ENCODE measurements at regions not wholly inside any gene's neighbourhood (a gene's known extent, or its start where the extent isn't known, plus 50 kb on each side); places are given as distances from the start of the nearest gene placed in this dataset.

DNA sequence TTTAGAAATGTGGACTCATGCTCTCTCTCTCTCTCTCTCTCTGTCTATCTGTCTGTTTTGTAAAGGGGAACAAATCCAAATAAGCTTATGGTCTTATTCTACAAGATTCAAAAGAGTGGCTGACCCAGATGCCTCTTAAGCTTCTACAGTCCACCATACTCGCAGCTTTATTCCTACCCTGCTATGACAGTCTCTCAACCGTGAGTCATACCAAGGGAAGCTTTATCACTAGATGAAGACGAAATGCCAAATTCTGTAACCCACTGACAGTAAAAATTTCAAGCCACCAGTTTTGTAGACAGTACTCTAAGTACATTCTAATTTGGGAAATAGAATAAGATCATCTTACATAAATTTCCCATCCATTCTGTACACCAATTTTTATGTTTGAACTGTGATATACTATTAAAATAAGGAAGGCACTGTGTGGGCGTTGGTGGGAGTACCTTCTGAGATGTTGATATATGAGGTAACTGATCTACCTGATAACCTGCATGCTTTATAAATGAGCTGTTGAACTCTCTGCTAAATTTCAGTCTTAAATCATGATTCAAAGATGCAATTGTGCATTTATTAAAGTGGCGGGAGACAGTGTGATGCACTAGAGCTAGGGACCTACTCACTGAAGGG, 153.2 kb downstream of the KLF6 start:
- Mint-ChIP-seq H3K36me3 (ENCODE audit: insufficient read depth) (no peaks in the 10 kb centered on the region), H3K27ac (no peak overlapping the region), H3K4me3 (ENCODE audit: low read depth) (no peak overlapping the region), H3K27me3 (peaks cover 2% of the 10 kb centered on the region), H3K9me3 (ENCODE audit: low read depth) (peaks cover 2% of the 10 kb centered on the region), H3K4me1 (ENCODE audit: low read depth) (peaks cover 7% of the 10 kb centered on the region)
- TF ChIP-seq, protein P1, sequence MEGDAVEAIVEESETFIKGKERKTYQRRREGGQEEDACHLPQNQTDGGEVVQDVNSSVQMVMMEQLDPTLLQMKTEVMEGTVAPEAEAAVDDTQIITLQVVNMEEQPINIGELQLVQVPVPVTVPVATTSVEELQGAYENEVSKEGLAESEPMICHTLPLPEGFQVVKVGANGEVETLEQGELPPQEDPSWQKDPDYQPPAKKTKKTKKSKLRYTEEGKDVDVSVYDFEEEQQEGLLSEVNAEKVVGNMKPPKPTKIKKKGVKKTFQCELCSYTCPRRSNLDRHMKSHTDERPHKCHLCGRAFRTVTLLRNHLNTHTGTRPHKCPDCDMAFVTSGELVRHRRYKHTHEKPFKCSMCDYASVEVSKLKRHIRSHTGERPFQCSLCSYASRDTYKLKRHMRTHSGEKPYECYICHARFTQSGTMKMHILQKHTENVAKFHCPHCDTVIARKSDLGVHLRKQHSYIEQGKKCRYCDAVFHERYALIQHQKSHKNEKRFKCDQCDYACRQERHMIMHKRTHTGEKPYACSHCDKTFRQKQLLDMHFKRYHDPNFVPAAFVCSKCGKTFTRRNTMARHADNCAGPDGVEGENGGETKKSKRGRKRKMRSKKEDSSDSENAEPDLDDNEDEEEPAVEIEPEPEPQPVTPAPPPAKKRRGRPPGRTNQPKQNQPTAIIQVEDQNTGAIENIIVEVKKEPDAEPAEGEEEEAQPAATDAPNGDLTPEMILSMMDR (IDR thresholded peaks at IDR 0.05; ENCODE audit: unreplicated experiment), result no peak
- no peak for DNase-seq (ENCODE audit: low spot score, unreplicated experiment)

DNA sequence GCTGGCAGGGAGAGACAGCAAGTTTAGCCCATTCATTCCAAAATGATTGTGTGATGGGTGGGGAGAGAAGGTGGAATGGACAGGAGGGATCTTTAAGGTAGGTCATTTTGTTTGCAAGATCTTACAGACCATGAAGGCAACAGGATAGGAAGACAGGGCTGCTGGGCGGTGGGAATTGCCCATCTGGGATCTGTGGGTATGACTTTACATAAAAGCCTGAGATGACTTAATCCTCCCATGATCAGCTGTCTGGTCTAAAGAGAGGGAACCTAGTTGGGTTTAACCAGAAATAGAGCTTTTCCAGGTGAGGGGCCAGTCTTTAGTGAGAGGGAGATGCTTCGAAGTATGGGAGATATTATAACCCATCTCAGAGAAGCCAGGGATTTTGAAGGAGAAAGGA, 153.7 kb downstream of the KLF6 start:
- H3K4me3 Mint-ChIP-seq (ENCODE audit: low read depth), result no peak overlapping the region
- TF ChIP-seq, protein P1 (IDR thresholded peaks at IDR 0.05; ENCODE audit: unreplicated experiment), result no peak
- DNase-seq (ENCODE audit: low spot score, unreplicated experiment), result no peak
- H3K4me1 Mint-ChIP-seq (ENCODE audit: low read depth), result peaks cover 7% of the 10 kb centered on the region
- peaks cover 2% of the 10 kb centered on the region for H3K27me3 Mint-ChIP-seq
- H3K36me3 Mint-ChIP-seq (ENCODE audit: insufficient read depth), result no peaks in the 10 kb centered on the region
- H3K9me3 Mint-ChIP-seq (ENCODE audit: low read depth), result peaks cover 2% of the 10 kb centered on the region
- H3K27ac Mint-ChIP-seq, result no peak overlapping the region

DNA sequence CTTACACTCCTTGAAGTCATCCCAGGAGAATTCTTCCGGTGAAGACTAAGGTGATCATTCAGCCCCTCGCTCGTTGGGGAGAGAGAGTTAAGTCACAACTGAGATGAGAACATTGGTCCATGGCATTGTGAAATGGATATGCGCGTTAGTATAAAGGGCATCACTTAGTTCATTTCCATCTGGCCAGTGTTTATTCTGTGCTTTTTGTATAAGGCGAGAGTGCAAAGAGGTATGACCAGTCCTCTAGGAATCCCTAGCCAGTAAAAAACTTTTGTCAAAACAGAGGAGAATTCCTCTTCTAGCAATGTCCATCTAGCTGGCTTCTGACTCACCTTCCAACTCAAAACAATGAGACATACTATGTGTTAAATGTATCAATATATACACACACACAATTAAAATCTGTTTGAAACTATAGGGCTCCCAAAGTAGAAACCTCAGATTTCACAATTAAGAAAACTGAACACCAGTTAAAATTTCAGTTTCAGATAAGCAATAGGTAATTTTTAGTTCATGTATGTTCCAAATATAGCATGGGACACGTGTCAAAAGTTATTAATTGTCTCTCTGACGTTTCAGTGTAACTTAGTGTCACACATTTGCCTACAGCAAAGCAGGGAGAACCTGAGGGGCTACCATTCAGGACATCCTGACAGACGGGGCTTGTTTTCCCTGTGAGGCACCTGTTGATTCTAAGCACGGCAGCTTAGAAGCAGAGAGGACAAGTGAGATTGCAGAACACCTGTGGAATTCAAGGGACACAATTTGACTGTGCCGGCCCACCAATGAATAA, 158.9 kb downstream of the KLF6 start:
- no peaks in the 10 kb centered on the region for H3K36me3 Mint-ChIP-seq (ENCODE audit: insufficient read depth)
- H3K27me3 Mint-ChIP-seq, result peaks cover 2% of the 10 kb centered on the region
- peaks cover 4% of the 10 kb centered on the region for H3K9me3 Mint-ChIP-seq (ENCODE audit: low read depth)
- H3K4me3 Mint-ChIP-seq (ENCODE audit: low read depth), result no peak overlapping the region
- no peak overlapping the region for H3K27ac Mint-ChIP-seq
- TF ChIP-seq, protein P1 (IDR thresholded peaks at IDR 0.05; ENCODE audit: unreplicated experiment), result no peak
- DNase-seq (ENCODE audit: low spot score, unreplicated experiment), result no peak
- H3K4me1 Mint-ChIP-seq (ENCODE audit: low read depth), result no peaks in the 10 kb centered on the region

DNA sequence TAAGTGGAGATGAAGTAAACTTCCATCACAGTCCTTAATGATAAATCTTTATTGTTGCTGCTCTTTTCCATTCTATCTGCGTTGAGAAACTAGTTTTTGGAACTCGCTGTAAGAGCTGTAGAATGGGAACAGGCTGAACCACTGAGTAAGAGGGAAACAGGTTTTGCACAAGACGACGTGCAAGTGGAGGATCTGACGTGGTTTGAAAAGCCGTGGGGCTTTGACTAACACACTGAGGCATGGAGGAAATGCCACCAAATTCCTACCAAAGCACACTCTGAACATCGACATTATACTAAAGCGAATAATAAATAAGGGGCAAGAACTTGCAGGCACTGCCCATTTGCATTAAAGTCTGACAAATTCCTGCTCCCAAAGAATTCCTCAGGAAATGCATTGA, 160.6 kb downstream of the KLF6 start:
- TF ChIP-seq, protein P1 (IDR thresholded peaks at IDR 0.05; ENCODE audit: unreplicated experiment), result no peak
- H3K27ac Mint-ChIP-seq, result no peak overlapping the region
- H3K4me3 Mint-ChIP-seq (ENCODE audit: low read depth), result no peak overlapping the region
- peaks cover 12% of the 10 kb centered on the region for H3K9me3 Mint-ChIP-seq (ENCODE audit: low read depth)
- H3K36me3 Mint-ChIP-seq (ENCODE audit: insufficient read depth), result no peaks in the 10 kb centered on the region
- no peak for DNase-seq (ENCODE audit: low spot score, unreplicated experiment)
- H3K4me1 Mint-ChIP-seq (ENCODE audit: low read depth), result no peaks in the 10 kb centered on the region
- H3K27me3 Mint-ChIP-seq, result no peaks in the 10 kb centered on the region

DNA sequence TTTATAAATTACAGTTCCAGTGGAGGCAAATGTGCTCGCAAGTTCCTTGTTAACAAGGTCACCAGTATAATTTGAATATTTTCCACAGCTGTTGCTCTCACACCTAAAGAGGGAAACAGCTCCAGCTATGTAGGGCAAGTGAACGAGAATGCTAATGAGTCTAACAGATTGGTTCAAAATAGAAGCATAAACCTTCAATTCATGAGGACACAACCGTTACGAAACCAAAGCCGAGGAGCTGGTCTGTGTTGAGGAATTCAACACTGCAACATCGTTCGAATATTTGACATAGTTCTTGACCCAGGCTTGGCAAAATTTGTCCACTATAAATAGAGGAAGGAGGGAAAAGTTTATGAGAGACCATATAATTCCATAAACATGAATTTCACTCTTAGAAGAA, 161.3 kb downstream of the KLF6 start:
- Mint-ChIP-seq H3K27ac (no peak overlapping the region), H3K4me1 (ENCODE audit: low read depth) (no peaks in the 10 kb centered on the region), H3K27me3 (no peaks in the 10 kb centered on the region), H3K9me3 (ENCODE audit: low read depth) (peaks cover 12% of the 10 kb centered on the region), H3K4me3 (ENCODE audit: low read depth) (no peak overlapping the region), H3K36me3 (ENCODE audit: insufficient read depth) (no peaks in the 10 kb centered on the region)
- DNase-seq (ENCODE audit: low spot score, unreplicated experiment), result no peak
- TF ChIP-seq, protein P1 (IDR thresholded peaks at IDR 0.05; ENCODE audit: unreplicated experiment), result no peak
